GM23248 (cell line): ENCODE measurements at regions not wholly inside any gene's neighbourhood (a gene's known extent, or its start where the extent isn't known, plus 50 kb on each side); places are given as distances from the start of the nearest gene placed in this dataset.

Experiments used
- EZH2 ChIP-seq: fragments of 200-600 bp; sonication (generic); IDR thresholded peaks from 2 replicates; pipeline ENCODE4 v1.6.1; 2018; ENCODE audit warnings: antibody characterized with exemption, mild to moderate bottlenecking; ENCODE audit not compliant: insufficient read depth, poor library complexity, severe bottlenecking
- EZH2phosphoT487 ChIP-seq: fragments of 200-600 bp; sonication (generic); IDR thresholded peaks from 2 replicates; pipeline ENCODE4 v1.6.1; 2018; ENCODE audit warnings: antibody characterized with exemption, moderate library complexity, mild to moderate bottlenecking, low read depth; ENCODE audit not compliant: insufficient read depth

GRCh38 chr16:79401157-79401556, 199.4 kb downstream of the MAF start:
- TF ChIP-seq EZH2phosphoT487, result no peak
- no peak for TF ChIP-seq EZH2
